HepG2 (cell line): ENCODE measurements at regions not wholly inside any gene's neighbourhood (a gene's known extent, or its start where the extent isn't known, plus 50 kb on each side); places are given as distances from the start of the nearest gene placed in this dataset.

ENCODE experiments used
- ATAC-seq: fragments of 200-7000 bp; cut with Tn5 transposase; 3 replicates; pipeline ENCODE4 v1.9.1; 2020; ENCODE audit warnings: mild to moderate bottlenecking, moderate library complexity
- BruUV-seq: library from RNA; stranded (reverse); fragments of 400-500 nt; replicated peaks from 2 replicates; lab custom pipeline; 2021; lab: Mats Ljungman, UMichigan
- CTCF ChIA-PET: fragments of 300-600 bp; formaldehyde crosslinking; extraction: SDS; loops from one replicate; lab custom pipeline; 2021; ENCODE audit warnings: low total read pairs, inconsistent platforms, low intra/inter-chr PET ratio; lab: Yijun Ruan, JAX
- POLR2A ChIA-PET: fragments of 350-600 bp; sonication (Branson Sonifier 250); formaldehyde crosslinking; loops from one replicate; lab custom pipeline; 2020; ENCODE audit warnings: antibody characterized with exemption, inconsistent platforms; lab: Yijun Ruan, JAX
- DNase-seq: peaks from one replicate; pipeline ENCODE4 v3.0.0-alpha.2; 2015; ENCODE audit warnings: low spot score
- FAIRE-seq: peaks from 3 replicates; lab custom pipeline; 2011; peaks lifted over from hg19 to GRCh38; lab: Jason Lieb, UNC
- H2AFZ ChIP-seq: one replicate; pipeline ENCODE4 v1.6.1; 2011; ENCODE audit warnings: low read length, inconsistent platforms
- H3K27ac ChIP-seq: fragments of 300-600 bp; 3 replicates; pipeline ENCODE4 v1.8.0; 2011; ENCODE audit warnings: mixed run types, mild to moderate bottlenecking, mixed read lengths, low read length, inconsistent platforms; ENCODE audit not compliant: insufficient read depth; ENCODE audit errors: extremely low read length
- H3K27me3 ChIP-seq, 2 experiments: fragments of 200-600 bp in 1 of 2; 2 replicates in 1 of 2; 3 replicates in 1 of 2; pipeline versions ENCODE4 v1.6.0 to v1.8.0; 2011; ENCODE audit warnings: low read length in 2 of 2, mild to moderate bottlenecking in 2 of 2, moderate library complexity in 2 of 2, inconsistent platforms in 1 of 2; ENCODE audit not compliant: insufficient read depth in 2 of 2, control insufficient read depth in 1 of 2
- H3K36me3 ChIP-seq, 2 experiments: fragments of 200-600 bp in 1 of 2; replicated peaks in 1 of 2; 2 replicates in 1 of 2; 3 replicates in 1 of 2; pipeline versions ENCODE4 v1.5.1 to v1.8.0; 2011; ENCODE audit warnings: low read length in 2 of 2, inconsistent platforms in 1 of 2; ENCODE audit not compliant: insufficient read depth in 2 of 2, control insufficient read depth in 1 of 2
- H3K4me1 ChIP-seq: 2 replicates; pipeline ENCODE4 v1.5.1; 2012; ENCODE audit warnings: low read length, inconsistent platforms; ENCODE audit not compliant: insufficient read depth
- H3K4me2 ChIP-seq: 2 replicates; pipeline ENCODE4 v1.6.0; 2011; ENCODE audit warnings: low read depth, low read length, inconsistent platforms
- H3K4me3 ChIP-seq, 3 experiments: fragments of 200-600 bp in 1 of 3; sonication (generic), shearing (Covaris generic) in 1 of 3; replicated peaks in 1 of 3; 2 replicates each; pipeline ENCODE4 v1.5.1; 2011 to 2016; ENCODE audit warnings: low read length in 3 of 3, inconsistent platforms in 2 of 3, low read depth in 2 of 3, mild to moderate bottlenecking in 2 of 3, control low read depth in 1 of 3, mixed read lengths in 1 of 3; ENCODE audit not compliant: insufficient read depth in 1 of 3
- H3K79me2 ChIP-seq: one replicate; pipeline ENCODE4 v1.6.1; 2011; ENCODE audit warnings: low read length, inconsistent platforms; ENCODE audit not compliant: insufficient read depth
- H3K9ac ChIP-seq: 2 replicates; pipeline ENCODE4 v1.6.0; 2011; ENCODE audit warnings: mild to moderate bottlenecking, low read depth, low read length, inconsistent platforms; ENCODE audit not compliant: insufficient read depth
- H3K9me3 ChIP-seq: 2 replicates; pipeline ENCODE4 v1.5.1; 2012; ENCODE audit warnings: mild to moderate bottlenecking, low read length
- H4K20me1 ChIP-seq: 2 replicates; pipeline ENCODE4 v1.6.0; 2011; ENCODE audit warnings: inconsistent platforms, mild to moderate bottlenecking, low read length, moderate library complexity; ENCODE audit not compliant: insufficient read depth
- CBX1 ChIP-seq: IDR thresholded peaks from one replicate; pipeline ENCODE4 v1.6.1; 2016; ENCODE audit warnings: antibody characterized with exemption, low read depth
- FOXM1 ChIP-seq: sonication (generic); formaldehyde crosslinking; IDR thresholded peaks from 2 replicates; pipeline ENCODE4 v1.5.0; 2020; ENCODE audit warnings: missing genetic modification reagents
- HNRNPK ChIP-seq: fragments of 200-400 bp; formaldehyde crosslinking; IDR thresholded peaks from 2 replicates; pipeline ENCODE4 v1.6.1; 2018; ENCODE audit warnings: low read length, low read depth, moderate library complexity, mild to moderate bottlenecking; ENCODE audit not compliant: poor library complexity, severe bottlenecking
- MED1 ChIP-seq: sonication (generic); formaldehyde crosslinking; IDR thresholded peaks from 2 replicates; pipeline ENCODE4 v1.4.0; 2020; ENCODE audit warnings: missing genetic modification reagents
- NFE2 ChIP-seq: sonication (generic); formaldehyde crosslinking; IDR thresholded peaks from 2 replicates; pipeline ENCODE4 v1.4.0; 2020; ENCODE audit warnings: missing genetic modification reagents
- SMC3 ChIP-seq: IDR thresholded peaks from 2 replicates; pipeline ENCODE4 v1.6.1; 2011; ENCODE audit warnings: low read length, improper control_type of control experiment
- SRSF1 ChIP-seq: fragments of 200-400 bp; formaldehyde crosslinking; optimal IDR thresholded peaks from 2 replicates; pipeline ENCODE3; 2017; ENCODE audit warnings: mild to moderate bottlenecking, low read depth, low read length, moderate library complexity
- ZBTB26 ChIP-seq: IDR thresholded peaks from 2 replicates; pipeline ENCODE4 v1.6.1; 2016; ENCODE audit warnings: missing compliant biosample characterization, missing genetic modification reagents, borderline replicate concordance
- ZNF10 ChIP-seq: sonication (generic); formaldehyde crosslinking; IDR thresholded peaks from 2 replicates; pipeline ENCODE4 v1.4.0; 2020; ENCODE audit warnings: mild to moderate bottlenecking, low read depth, missing genetic modification reagents, borderline replicate concordance
- ZNF142 ChIP-seq: sonication (generic); formaldehyde crosslinking; IDR thresholded peaks from 2 replicates; pipeline ENCODE4 v1.4.0; 2020; ENCODE audit warnings: missing genetic modification reagents
- ZNF143 ChIP-seq: sonication (generic); formaldehyde crosslinking; IDR thresholded peaks from 2 replicates; pipeline ENCODE4 v1.4.0; 2020; ENCODE audit warnings: missing genetic modification reagents
- ZNF614 ChIP-seq: IDR thresholded peaks from 2 replicates; pipeline ENCODE4 v1.6.1; 2018; ENCODE audit warnings: missing biosample characterization, missing genetic modification reagents, inconsistent platforms, borderline replicate concordance
- ZNF850 ChIP-seq: sonication (generic); formaldehyde crosslinking; conservative IDR thresholded peaks from 2 replicates; pipeline ENCODE4 v1.9.0; 2021; ENCODE audit warnings: mild to moderate bottlenecking, missing genetic modification reagents
- WGBS: methylation state at CpG from one replicate; pipeline ENCODE4 v1.1.6; 2017; ENCODE audit warnings: low lambda C conversion rate; 5-methylcytosine and 5-hydroxymethylcytosine counted together
- in situ Hi-C: cut with HindIII; loops from 2 replicates; pipeline ENCODE4 v1.10.0; 2017; ENCODE audit warnings: low pct_unique_long_range_greater_than_20kb; ENCODE audit not compliant: extremely low pct_ligation_motif_present
- intact Hi-C: fragments of 100-400 bp; cut with micrococcal nuclease; formaldehyde crosslinking; loops from one replicate; pipeline ENCODE4 v1.10.0; 2022; ENCODE audit not compliant: unreplicated experiment

- no peak overlapping the region for H3K4me3 ChIP-seq
- H3K79me2 ChIP-seq = no peaks in the 10 kb centered on the region
- no peak overlapping the region for H3K27ac ChIP-seq
- POLR2A ChIA-PET = no interaction called here
- no peak overlapping the region for H3K9ac ChIP-seq
- H3K27me3 ChIP-seq = no peaks in the 10 kb centered on the region
- ATAC-seq (no peak), FAIRE-seq (no peak), DNase-seq (no peak)
- no peak overlapping the region for H2AFZ ChIP-seq
- in situ Hi-C loops (no loop called here), intact Hi-C loops (no loop called here)
- H4K20me1 ChIP-seq = no peaks in the 10 kb centered on the region
- no peaks in the 10 kb centered on the region for H3K9me3 ChIP-seq
- no TSS peak for BruUV-seq
- peaks cover 35% of the 10 kb centered on the region for H3K4me1 ChIP-seq
- CTCF ChIA-PET = no interaction called here
- TF ChIP-seq ZNF10 (CRISPR knock-in tag) (no peak), HNRNPK (peak; percentile 97)
- H3K4me2 ChIP-seq = no peak overlapping the region
- H3K36me3 ChIP-seq = no peaks in the 10 kb centered on the region
Observed at GRCh38 chr12:125389061-125389697, 323.9 kb downstream of the AACS start.

- FAIRE-seq = no peak
- CTCF ChIA-PET = no interaction called here
- TF ChIP-seq FOXM1 (no peak), ZBTB26 (CRISPR knock-in tag) (no peak), ZNF850 (no peak), NFE2 (no peak), SRSF1 (no peak), MED1 (CRISPR knock-in tag) (no peak), SMC3 (no peak), ZNF614 (CRISPR knock-in tag) (no peak), ZNF142 (no peak), ZNF143 (CRISPR knock-in tag) (no peak), CBX1 (no peak)
Observed at GRCh38 chr12:125393569-125393968, 328.3 kb downstream of the AACS start.

More at GRCh38 chr12:125393569-125393968, 328.3 kb downstream of the AACS start:
- Histone ChIP-seq H3K4me1 (peaks cover 7% of the 10 kb centered on the region; the same call in 1 of the 2 replicates), H4K20me1 (no peaks in the 10 kb centered on the region), H3K27me3 (no peaks in the 10 kb centered on the region), H3K36me3 (no peaks in the 10 kb centered on the region), H3K4me2 (no peak overlapping the region), H3K27ac (no peak overlapping the region), H2AFZ (no peak overlapping the region), H3K79me2 (no peaks in the 10 kb centered on the region), H3K4me3 (no peak overlapping the region), H3K9ac (no peak overlapping the region), H3K9me3 (peaks cover 6% of the 10 kb centered on the region; the same call in 1 of the 2 replicates)
- intact Hi-C loops (loop anchor here (1.0 kb wide), 1 partner anchor 8 kb away; no protein-coding TSS in a partner anchor), in situ Hi-C loops (no loop called here)
- no TSS peak for BruUV-seq
- ATAC-seq (no peak), DNase-seq (no peak)
- POLR2A ChIA-PET = no interaction called here
- 50% methylated on average over 7 of the region's 7 CpGs for WGBS
